Smooth muscle cell (in vitro differentiated cells): ENCODE measurements at regions not wholly inside any gene's neighbourhood (a gene's known extent, or its start where the extent isn't known, plus 50 kb on each side); places are given as distances from the start of the nearest gene placed in this dataset.

Source experiments
- DNase-seq: peaks from one replicate; lab custom pipeline; 2025; ENCODE audit not compliant: unreplicated experiment; lab: John Stamatoyannopoulos, UW
- H2AFZ ChIP-seq: fragments of 200-600 bp; sonication (generic); 2 replicates; pipeline ENCODE4 v1.6.0; 2016; ENCODE audit warnings: antibody characterized with exemption, low read depth, mild to moderate bottlenecking
- H3F3A ChIP-seq: fragments of 200-600 bp; sonication (generic); 2 replicates; pipeline ENCODE4 v1.6.0; 2017; ENCODE audit warnings: antibody characterized with exemption, low read depth
- H3K27ac ChIP-seq: fragments of 200-600 bp; sonication (generic); 2 replicates; pipeline ENCODE4 v1.5.1; 2016; ENCODE audit warnings: low read depth, mild to moderate bottlenecking
- H3K27me3 ChIP-seq: fragments of 200-600 bp; sonication (generic); 2 replicates; pipeline ENCODE4 v1.6.1; 2016; ENCODE audit warnings: low read depth, mild to moderate bottlenecking
- H3K36me3 ChIP-seq: fragments of 200-600 bp; sonication (generic); 2 replicates; pipeline ENCODE4 v1.5.1; 2016; ENCODE audit warnings: low read depth
- H3K4me1 ChIP-seq: fragments of 200-600 bp; sonication (generic); 2 replicates; pipeline ENCODE4 v1.5.1; 2016; ENCODE audit warnings: low read depth
- H3K4me2 ChIP-seq: fragments of 200-600 bp; sonication (generic); 2 replicates; pipeline ENCODE4 v1.6.0; 2016; ENCODE audit warnings: mild to moderate bottlenecking
- H3K4me3 ChIP-seq: fragments of 200-600 bp; sonication (generic); 2 replicates; pipeline ENCODE4 v1.5.1; 2016; ENCODE audit warnings: mild to moderate bottlenecking
- H3K79me2 ChIP-seq: fragments of 200-600 bp; sonication (generic); 2 replicates; pipeline ENCODE4 v1.6.0; 2016; ENCODE audit warnings: low read depth, mild to moderate bottlenecking
- H3K9ac ChIP-seq: fragments of 200-600 bp; sonication (generic); 2 replicates; pipeline ENCODE4 v1.6.0; 2016; ENCODE audit warnings: low read depth
- H3K9me3 ChIP-seq: fragments of 200-600 bp; sonication (generic); replicated peaks from 2 replicates; pipeline ENCODE4 v1.5.1; 2016; ENCODE audit warnings: low read depth
- H4K20me1 ChIP-seq: fragments of 200-600 bp; sonication (generic); 2 replicates; pipeline ENCODE4 v1.6.0; 2016; ENCODE audit warnings: low read depth
- WGBS: methylation state at CpG from one replicate; pipeline ENCODE4 v1.1.7; 2016; ENCODE audit warnings: low lambda C conversion rate; 5-methylcytosine and 5-hydroxymethylcytosine counted together
- TF ChIP-seq, protein P1 (sequence below): fragments of 200-600 bp; sonication (generic); IDR thresholded peaks from 2 replicates; pipeline ENCODE4 v1.5.1; 2017; ENCODE audit warnings: borderline replicate concordance, mild to moderate bottlenecking, antibody characterized with exemption; ENCODE audit not compliant: insufficient read depth, poor library complexity, severe bottlenecking

DNA sequence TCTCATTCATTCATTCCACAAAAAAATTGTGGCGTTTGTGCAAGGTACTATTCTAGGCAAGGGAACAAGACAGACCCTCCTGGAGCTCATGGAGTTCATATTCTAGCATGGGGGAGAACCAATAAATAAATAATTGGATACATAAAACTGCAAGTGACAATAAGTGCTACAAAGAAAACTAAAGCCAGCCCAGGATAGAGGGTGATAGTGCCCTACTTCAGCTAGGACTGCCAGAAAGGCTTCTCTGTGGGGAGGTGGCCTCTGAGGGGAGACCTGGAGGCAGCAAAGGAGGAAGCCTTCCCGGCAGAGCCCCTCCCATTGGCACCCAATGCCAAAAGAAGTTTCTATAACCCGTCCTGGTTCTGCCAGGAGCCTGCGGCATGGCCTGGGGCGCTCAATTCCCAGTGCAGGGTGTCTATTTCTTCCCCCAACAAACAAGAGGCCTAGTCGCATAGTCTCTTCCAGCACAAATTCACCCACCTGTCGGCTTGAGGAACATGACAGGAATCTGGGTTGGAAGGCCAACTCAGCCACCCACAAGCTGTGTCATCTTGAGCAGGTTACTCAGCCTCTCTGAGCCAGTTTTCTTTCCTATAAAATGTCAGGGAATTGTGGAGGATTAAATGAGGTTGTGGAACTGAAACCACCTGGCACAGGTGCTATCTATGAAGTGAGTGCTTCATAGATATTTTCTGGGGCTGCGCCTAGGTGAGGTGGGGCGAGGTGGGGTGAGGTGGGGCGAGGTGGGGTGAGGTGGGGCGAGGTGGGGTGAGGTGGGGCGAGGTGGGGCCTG is 94.3 kb downstream of the ZFP36L2 start:
- Histone ChIP-seq H3K9ac (no peak overlapping the region), H4K20me1 (no peaks in the 10 kb centered on the region), H3K4me3 (no peak overlapping the region), H3K9me3 (no peaks in the 10 kb centered on the region), H3K27ac (peak overlapping the region; percentile 68), H3K27me3 (no peaks in the 10 kb centered on the region), H2AFZ (no peak overlapping the region), H3K79me2 (no peaks in the 10 kb centered on the region), H3K4me2 (peak overlapping the region; percentile 71), H3K4me1 (peaks cover 36% of the 10 kb centered on the region), H3F3A (peaks cover 7% of the 10 kb centered on the region), H3K36me3 (no peaks in the 10 kb centered on the region)
- DNase-seq: no peak
- TF ChIP-seq, protein P1, sequence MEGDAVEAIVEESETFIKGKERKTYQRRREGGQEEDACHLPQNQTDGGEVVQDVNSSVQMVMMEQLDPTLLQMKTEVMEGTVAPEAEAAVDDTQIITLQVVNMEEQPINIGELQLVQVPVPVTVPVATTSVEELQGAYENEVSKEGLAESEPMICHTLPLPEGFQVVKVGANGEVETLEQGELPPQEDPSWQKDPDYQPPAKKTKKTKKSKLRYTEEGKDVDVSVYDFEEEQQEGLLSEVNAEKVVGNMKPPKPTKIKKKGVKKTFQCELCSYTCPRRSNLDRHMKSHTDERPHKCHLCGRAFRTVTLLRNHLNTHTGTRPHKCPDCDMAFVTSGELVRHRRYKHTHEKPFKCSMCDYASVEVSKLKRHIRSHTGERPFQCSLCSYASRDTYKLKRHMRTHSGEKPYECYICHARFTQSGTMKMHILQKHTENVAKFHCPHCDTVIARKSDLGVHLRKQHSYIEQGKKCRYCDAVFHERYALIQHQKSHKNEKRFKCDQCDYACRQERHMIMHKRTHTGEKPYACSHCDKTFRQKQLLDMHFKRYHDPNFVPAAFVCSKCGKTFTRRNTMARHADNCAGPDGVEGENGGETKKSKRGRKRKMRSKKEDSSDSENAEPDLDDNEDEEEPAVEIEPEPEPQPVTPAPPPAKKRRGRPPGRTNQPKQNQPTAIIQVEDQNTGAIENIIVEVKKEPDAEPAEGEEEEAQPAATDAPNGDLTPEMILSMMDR: no peak
- whole genome bisulfite sequencing: 86% methylated on average over 9 of the region's 12 CpGs

DNA sequence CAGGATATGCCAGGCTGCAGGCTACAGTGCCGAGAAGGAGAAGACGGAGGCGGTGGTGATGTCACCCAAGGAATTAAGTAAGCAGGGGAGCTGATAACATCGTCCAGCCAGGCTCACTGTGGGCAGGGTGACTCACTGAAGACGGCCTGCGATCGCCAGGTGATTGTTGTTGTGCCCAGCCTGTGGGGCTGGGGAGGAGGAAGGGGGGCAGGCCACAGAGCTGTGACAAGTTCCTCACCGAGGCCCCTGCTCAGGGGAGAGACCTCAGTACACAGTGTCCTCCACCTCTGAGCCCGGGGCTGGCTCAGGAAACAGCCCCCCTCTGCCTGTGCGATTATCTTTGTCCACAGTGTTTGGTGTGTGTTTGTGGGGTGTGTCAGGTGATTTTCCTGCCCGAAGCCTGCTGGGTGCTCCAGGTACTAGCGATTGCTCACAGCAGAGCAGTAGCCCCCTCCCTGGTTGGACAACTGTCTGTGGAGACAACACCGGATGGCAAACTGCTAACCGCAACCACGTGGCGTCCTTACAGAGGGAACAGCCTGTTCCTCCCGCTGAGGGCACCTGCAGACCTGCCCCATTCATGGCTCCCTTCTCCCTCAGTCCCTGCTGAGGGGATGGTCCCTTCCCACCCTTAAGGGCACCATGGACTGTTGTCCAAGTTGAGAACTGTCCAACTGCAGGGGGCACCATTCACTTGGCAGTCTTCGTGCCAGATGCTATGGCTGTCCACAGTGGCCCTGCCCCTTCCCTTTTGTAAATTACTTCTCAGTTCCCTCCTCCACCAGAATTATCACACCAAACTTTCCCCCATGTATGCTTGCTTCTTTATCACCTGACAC is 95.1 kb downstream of the ZFP36L2 start:
- Histone ChIP-seq H3K36me3 (no peaks in the 10 kb centered on the region), H3F3A (peaks cover 7% of the 10 kb centered on the region), H3K27ac (peak overlapping the region; percentile 68), H4K20me1 (no peaks in the 10 kb centered on the region), H3K9ac (peak overlapping the region; percentile 37), H3K4me1 (peaks cover 31% of the 10 kb centered on the region), H3K27me3 (no peaks in the 10 kb centered on the region), H3K4me2 (peak overlapping the region; percentile 71), H3K9me3 (no peaks in the 10 kb centered on the region), H3K79me2 (no peaks in the 10 kb centered on the region), H2AFZ (no peak overlapping the region), H3K4me3 (no peak overlapping the region)
- 33% methylated on average over 18 of the region's 18 CpGs for WGBS
- TF ChIP-seq, protein P1: no peak
- DNase-seq: peak; percentile 15

DNA sequence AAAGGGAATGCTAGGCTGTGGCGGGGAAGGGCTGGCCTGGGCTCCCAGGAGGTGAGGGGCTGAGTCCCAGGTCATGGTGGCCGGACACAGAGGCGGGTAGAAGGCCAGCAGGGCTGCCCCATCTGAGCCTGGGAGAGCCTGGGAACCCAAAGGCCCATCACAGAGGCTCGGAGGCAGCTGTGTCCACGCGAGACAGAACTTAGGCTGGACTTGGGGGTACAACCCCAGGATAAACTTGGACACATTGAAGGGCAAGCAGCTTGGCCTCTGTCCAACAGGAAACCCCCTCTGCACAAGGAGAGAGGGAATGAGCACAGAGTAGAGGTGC is 95.9 kb downstream of the ZFP36L2 start:
- Histone ChIP-seq H4K20me1 (no peaks in the 10 kb centered on the region), H2AFZ (no peak overlapping the region), H3K27ac (peak overlapping the region; percentile 35), H3K4me2 (peak overlapping the region; percentile 56), H3K9me3 (no peaks in the 10 kb centered on the region), H3F3A (peaks cover 7% of the 10 kb centered on the region), H3K27me3 (no peaks in the 10 kb centered on the region), H3K4me1 (peaks cover 24% of the 10 kb centered on the region), H3K36me3 (no peaks in the 10 kb centered on the region), H3K79me2 (no peaks in the 10 kb centered on the region), H3K9ac (no peak overlapping the region), H3K4me3 (no peak overlapping the region)
- no peak for DNase-seq
- WGBS: 100% methylated on average over 6 of the region's 6 CpGs
- TF ChIP-seq, protein P1: no peak
